ENCODE measurements at regions not wholly inside any gene's neighbourhood (a gene's known extent, or its start where the extent isn't known, plus 50 kb on each side); places are given as distances from the start of the nearest gene placed in this dataset.

DNA sequence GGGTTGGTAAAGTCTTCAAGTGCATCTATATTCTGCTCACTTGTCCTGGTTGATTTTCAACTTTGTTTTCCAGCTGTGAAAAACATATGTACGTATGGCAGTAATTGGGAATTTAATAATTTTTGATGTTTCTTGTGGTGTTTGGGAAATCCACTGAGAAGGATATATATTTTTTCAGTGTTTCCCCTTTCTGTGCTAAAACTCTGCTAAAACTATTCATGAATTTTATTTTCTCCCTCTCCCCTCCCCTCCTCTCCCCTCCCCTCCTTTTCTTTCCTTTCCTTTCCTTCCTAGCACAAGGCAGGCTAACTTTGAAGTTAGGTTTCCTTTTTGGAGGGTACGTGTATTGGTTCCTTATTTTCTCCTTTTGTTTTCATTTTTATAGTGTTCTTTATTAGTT lies 220.7 kb downstream of the PDCD6IP start:
- Histone ChIP-seq H3K9me3 (no peaks in the 10 kb centered on the region), H3K27me3 (no peaks in the 10 kb centered on the region), H3K27ac (no peak overlapping the region), H3K36me3 (no peaks in the 10 kb centered on the region), H3K4me1 (no peaks in the 10 kb centered on the region), H3K4me3 (no peak overlapping the region)
- DNase-seq (ENCODE audit: low spot score in 2 of 2) = no peak
- TF ChIP-seq, protein P1, sequence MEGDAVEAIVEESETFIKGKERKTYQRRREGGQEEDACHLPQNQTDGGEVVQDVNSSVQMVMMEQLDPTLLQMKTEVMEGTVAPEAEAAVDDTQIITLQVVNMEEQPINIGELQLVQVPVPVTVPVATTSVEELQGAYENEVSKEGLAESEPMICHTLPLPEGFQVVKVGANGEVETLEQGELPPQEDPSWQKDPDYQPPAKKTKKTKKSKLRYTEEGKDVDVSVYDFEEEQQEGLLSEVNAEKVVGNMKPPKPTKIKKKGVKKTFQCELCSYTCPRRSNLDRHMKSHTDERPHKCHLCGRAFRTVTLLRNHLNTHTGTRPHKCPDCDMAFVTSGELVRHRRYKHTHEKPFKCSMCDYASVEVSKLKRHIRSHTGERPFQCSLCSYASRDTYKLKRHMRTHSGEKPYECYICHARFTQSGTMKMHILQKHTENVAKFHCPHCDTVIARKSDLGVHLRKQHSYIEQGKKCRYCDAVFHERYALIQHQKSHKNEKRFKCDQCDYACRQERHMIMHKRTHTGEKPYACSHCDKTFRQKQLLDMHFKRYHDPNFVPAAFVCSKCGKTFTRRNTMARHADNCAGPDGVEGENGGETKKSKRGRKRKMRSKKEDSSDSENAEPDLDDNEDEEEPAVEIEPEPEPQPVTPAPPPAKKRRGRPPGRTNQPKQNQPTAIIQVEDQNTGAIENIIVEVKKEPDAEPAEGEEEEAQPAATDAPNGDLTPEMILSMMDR (IDR thresholded peaks at IDR 0.05) = no peak
- intact Hi-C loops (cut with DNase I) = no loop called here

DNA sequence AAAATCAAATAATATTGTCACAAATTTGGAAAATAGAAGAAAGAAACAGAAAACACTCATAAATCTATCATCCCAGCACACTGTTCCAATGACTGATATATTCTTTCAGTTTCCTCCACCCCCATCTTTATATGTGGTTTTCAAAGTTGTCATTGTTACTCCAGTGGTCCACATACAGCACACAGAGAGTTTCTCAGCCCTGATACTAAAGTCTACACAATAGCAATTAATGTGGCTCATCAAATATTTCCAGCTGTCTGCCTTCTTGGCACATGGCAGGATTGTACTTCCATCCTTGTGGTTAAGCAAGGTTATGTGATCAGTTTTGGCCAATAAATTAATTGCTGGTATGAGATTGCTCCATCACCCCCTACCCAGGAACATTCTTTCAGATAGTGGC lies 221.7 kb downstream of the PDCD6IP start:
- no peak for DNase-seq (ENCODE audit: low spot score in 2 of 2)
- Histone ChIP-seq H3K27ac (no peak overlapping the region), H3K4me3 (no peak overlapping the region), H3K4me1 (no peaks in the 10 kb centered on the region), H3K9me3 (no peaks in the 10 kb centered on the region), H3K36me3 (no peaks in the 10 kb centered on the region), H3K27me3 (no peaks in the 10 kb centered on the region)
- intact Hi-C loops (cut with DNase I) = no loop called here
- TF ChIP-seq, protein P1 (IDR thresholded peaks at IDR 0.05) = no peak

DNA sequence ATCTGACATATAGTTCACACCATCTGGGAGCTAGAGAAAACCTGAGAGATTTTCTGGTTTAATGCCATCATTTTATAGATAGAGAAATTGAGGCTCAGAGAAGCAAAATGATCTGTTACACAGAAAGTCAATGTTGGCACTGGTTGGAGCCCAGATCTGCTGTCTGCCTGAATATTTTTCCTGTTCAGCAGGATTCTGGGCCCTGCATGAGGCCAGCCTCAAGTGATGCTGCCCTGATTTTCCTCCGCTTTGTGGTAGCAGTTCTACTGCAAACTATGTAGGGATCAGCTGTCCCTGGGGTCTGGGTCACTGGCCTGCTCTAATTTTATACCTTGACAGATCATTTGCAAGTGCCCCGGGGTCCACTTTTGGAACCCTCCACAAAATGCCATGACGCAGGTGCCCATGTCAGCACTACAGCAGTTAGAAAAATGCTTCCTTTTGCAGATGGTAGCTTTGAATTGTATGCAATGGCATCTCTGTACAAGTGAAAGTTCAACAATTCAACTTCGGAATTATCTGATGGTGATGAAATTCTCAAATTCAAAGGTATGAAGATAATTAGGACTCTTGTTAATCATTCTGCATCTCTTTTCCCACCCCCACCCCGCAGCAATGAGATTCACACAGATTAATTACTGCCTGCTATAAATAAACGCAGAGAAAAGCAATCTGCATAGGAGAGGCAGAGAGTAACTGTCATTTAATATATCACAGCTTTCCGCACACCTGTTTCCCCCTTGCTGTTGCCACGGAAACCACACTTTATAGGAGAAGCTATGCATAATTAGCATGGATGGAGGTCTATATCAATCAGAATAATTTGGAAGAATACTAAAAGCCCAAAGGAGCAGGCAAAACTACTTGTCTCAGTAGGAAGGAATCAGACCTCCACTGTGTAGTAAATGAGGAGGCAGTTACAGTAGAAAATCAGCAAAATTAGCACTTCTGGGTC lies 222.6 kb downstream of the PDCD6IP start:
- no peaks in the 10 kb centered on the region for H3K9me3 ChIP-seq
- H3K36me3 ChIP-seq = no peaks in the 10 kb centered on the region
- no peak for DNase-seq (ENCODE audit: low spot score in 2 of 2)
- no peak overlapping the region for H3K27ac ChIP-seq
- no peaks in the 10 kb centered on the region for H3K4me1 ChIP-seq
- intact Hi-C loops (cut with DNase I) = no loop called here
- TF ChIP-seq, protein P1 (IDR thresholded peaks at IDR 0.05) = no peak
- H3K27me3 ChIP-seq = no peaks in the 10 kb centered on the region
- no peak overlapping the region for H3K4me3 ChIP-seq

DNA sequence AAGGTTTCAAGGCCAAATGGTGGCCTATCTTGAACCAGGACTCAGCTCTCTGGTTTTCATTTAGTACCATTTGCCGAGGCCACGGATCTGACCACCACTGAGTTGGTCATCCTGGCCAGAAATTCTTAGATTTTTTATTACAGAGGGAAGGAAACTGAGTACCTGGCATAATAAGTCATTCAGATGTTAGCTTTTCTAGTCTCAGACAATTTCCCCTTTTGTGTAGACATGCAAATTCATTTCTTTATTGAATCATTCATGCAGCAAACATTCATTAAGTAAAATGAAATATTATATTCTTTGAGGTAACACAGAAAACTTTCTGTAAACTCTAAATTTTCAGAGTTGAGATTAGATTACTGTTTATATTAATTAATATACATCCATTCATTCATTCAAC lies 223.7 kb downstream of the PDCD6IP start:
- Histone ChIP-seq H3K9me3 (no peaks in the 10 kb centered on the region), H3K4me3 (no peak overlapping the region), H3K4me1 (no peaks in the 10 kb centered on the region), H3K27me3 (no peaks in the 10 kb centered on the region), H3K36me3 (no peaks in the 10 kb centered on the region), H3K27ac (no peak overlapping the region)
- DNase-seq (ENCODE audit: low spot score in 2 of 2) = no peak
- intact Hi-C loops (cut with DNase I) = no loop called here
- TF ChIP-seq, protein P1 (IDR thresholded peaks at IDR 0.05) = no peak

DNA sequence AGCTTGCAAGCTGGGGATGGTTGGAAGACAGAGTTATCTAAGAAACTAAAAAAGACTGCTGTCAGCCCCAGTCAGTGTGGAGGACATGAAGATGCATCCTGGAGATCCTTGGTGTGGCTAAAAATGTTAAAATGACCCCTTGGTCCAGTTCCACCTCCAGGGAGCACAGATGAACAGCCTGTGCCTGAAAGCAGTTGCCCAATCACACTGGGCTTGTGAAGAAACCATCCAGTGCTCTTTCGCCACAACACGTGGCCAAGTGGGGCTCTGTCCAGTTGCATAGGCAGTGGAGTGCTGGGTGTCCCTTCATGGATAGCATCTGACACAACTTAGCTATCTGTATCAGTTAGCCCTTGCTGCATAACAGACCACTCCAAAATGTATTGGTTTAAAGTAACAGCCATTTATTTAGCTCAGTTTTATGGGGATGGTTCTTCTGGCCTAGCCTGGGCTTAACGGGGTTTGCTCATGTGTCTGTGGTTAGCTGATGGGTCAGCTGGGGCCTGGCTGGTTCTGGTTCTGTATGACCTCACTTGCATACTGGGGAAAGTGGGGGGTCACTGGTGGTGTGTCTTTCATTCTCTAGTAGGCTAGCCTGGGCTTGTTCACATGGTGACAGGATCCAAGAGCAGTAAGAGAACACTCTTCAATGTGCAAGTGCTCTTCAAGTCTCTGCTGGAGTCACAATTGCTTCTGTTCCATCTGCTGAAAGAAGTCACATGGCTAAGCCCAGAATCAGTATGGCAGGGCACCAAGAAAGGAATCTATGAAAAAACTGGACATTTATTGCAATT lies 226.2 kb downstream of the PDCD6IP start:
- intact Hi-C loops (cut with DNase I) = no loop called here
- Histone ChIP-seq H3K27me3 (no peaks in the 10 kb centered on the region), H3K27ac (no peak overlapping the region), H3K9me3 (no peaks in the 10 kb centered on the region), H3K4me1 (no peaks in the 10 kb centered on the region), H3K36me3 (no peaks in the 10 kb centered on the region), H3K4me3 (no peak overlapping the region)
- no peak for DNase-seq (ENCODE audit: low spot score in 2 of 2)
- TF ChIP-seq, protein P1 (IDR thresholded peaks at IDR 0.05) = no peak

Data from ascending aorta (tissue), 2 donors.